Spleen (tissue), 11 donors: ENCODE measurements at regions not wholly inside any gene's neighbourhood (a gene's known extent, or its start where the extent isn't known, plus 50 kb on each side); places are given as distances from the start of the nearest gene placed in this dataset.
A peak's percentile ranks its signal among the peaks of the same experiment; 100 is the strongest.

ENCODE experiments used
- DNase-seq: peaks from one replicate; pipeline ENCODE4 v3.0.0-alpha.2; 2020
- H3K27ac ChIP-seq, 8 donors: fragments of 200-600 bp; sonication (generic) in 7 of 8; 1 replicate in 4 of 8; 2 replicates in 4 of 8; pipeline versions ENCODE4 v1.5.0 to v1.8.0; 2016 to 2021; ENCODE audit warnings: inconsistent platforms in 4 of 8, mild to moderate bottlenecking in 4 of 8, moderate library complexity in 1 of 8
- H3K27me3 ChIP-seq, 7 donors: fragments of 200-600 bp; sonication (generic) in 6 of 7; replicated peaks in 1 of 7; 1 replicate in 4 of 7; 2 replicates in 3 of 7; pipeline versions ENCODE4 v1.5.0 to v1.8.0; 2016 to 2021; ENCODE audit warnings: inconsistent platforms in 3 of 7, mild to moderate bottlenecking in 1 of 7
- H3K36me3 ChIP-seq, 6 donors: fragments of 200-600 bp; sonication (generic) in 5 of 6; 1 replicate in 4 of 6; 2 replicates in 2 of 6; pipeline versions ENCODE4 v1.5.0 to v1.8.0; 2016 to 2021; ENCODE audit warnings: inconsistent platforms in 2 of 6
- H3K4me1 ChIP-seq, 6 donors: fragments of 200-600 bp; sonication (generic) in 5 of 6; 1 replicate in 3 of 6; 2 replicates in 3 of 6; pipeline versions ENCODE4 v1.5.0 to v1.8.0; 2016 to 2021; ENCODE audit warnings: inconsistent platforms in 3 of 6
- H3K4me3 ChIP-seq, 8 donors: fragments of 200-600 bp; sonication (generic) in 7 of 8; 1 replicate in 4 of 8; 2 replicates in 4 of 8; pipeline versions ENCODE4 v1.5.0 to v1.8.0; 2016 to 2021; ENCODE audit warnings: inconsistent platforms in 4 of 8, mild to moderate bottlenecking in 4 of 8, moderate library complexity in 2 of 8
- H3K9me3 ChIP-seq, 8 donors: fragments of 200-600 bp; sonication (generic) in 7 of 8; 1 replicate in 4 of 8; 2 replicates in 4 of 8; pipeline versions ENCODE4 v1.5.0 to v1.8.0; 2016 to 2021; ENCODE audit warnings: inconsistent platforms in 4 of 8
- CTCF ChIP-seq, 11 experiments: fragments of 200-600 bp in 7 of 11; fragments of 450-650 bp in 4 of 11; sonication (generic) in 4 of 11; IDR thresholded peaks in 8 of 11; conservative IDR thresholded peaks in 3 of 11; 1 replicate in 7 of 11; 2 replicates in 4 of 11; pipeline versions ENCODE4 v1.4.0 to v1.8.0; 2016 to 2021; ENCODE audit warnings: antibody characterized with exemption in 11 of 11, inconsistent platforms in 4 of 11, mild to moderate bottlenecking in 1 of 11
- POLR2A ChIP-seq, 3 donors: fragments of 450-650 bp; IDR thresholded peaks; one replicate each; pipeline ENCODE4 v1.5.1; 2017; ENCODE audit warnings: antibody characterized with exemption in 3 of 3, mild to moderate bottlenecking in 1 of 3
- POLR2AphosphoS5 ChIP-seq, 3 donors: sonication (generic); formaldehyde crosslinking; IDR thresholded peaks; one replicate each; pipeline ENCODE4 v1.5.1; 2017; ENCODE audit warnings: antibody characterized with exemption in 3 of 3
- WGBS, 5 donors: extraction: QIAGEN DNeasy Blood & Tissue Kit in 3 of 5; methylation state at CpG; one replicate each; pipeline versions ENCODE4 v1.1.5 to v1.1.7; 2013 to 2018; 5-methylcytosine and 5-hydroxymethylcytosine counted together
- intact Hi-C: fragments of 100-400 bp; cut with DNase I; formaldehyde crosslinking; loops from one replicate; pipeline ENCODE4 v1.15.0; 2023; ENCODE audit warnings: low total_unique reads
- donor health status: healthy with polysubstance abuse.
- donor health status: DM: no; HTN: no; CAD: no; lungs with moderate emphysema.
- donor health status: DM: no; HTN: no; CAD: no.
- donor health status: Bipolar disorder and iron deficiency.
- donor health status: healthy.
- donor health status: DM: no; HTN: no; CAD: no.
- donor health status: DM: yes; HTN: yes; CAD: no.

- WGBS, 5 donors, result 25 to 39% (median 28%) methylated on average over 9 of the region's 9 CpGs
- Histone ChIP-seq H3K27me3 (no peaks in the 10 kb centered on the region), H3K4me1 (peaks cover 0 to 25% (median 8%) of the 10 kb centered on the region in 6 donors), H3K27ac (peak overlapping the region in 4 of 8 donors; percentile 19 to 52 (median 38)), H3K9me3 (no peaks in the 10 kb centered on the region), H3K36me3 (no peaks in the 10 kb centered on the region), H3K4me3 (peak overlapping the region in 1 of 8 donors; percentile 9)
- TF ChIP-seq POLR2A (IDR thresholded peaks at IDR 0.05) (no peak), CTCF (IDR thresholded peaks at IDR 0.05 in 8 of 11, conservative IDR thresholded peaks at IDR 0.05 in 3 of 11) (peak in 10 of 11 experiments; percentile 47 to 79 (median 65)), POLR2AphosphoS5 (IDR thresholded peaks at IDR 0.05) (peak in 1 of 3 donors; percentile 28)
- no peak for DNase-seq
- intact Hi-C loops, result no loop called here
Measured at GRCh38 chr2:177332026-177332991, 60.3 kb upstream of the AGPS start.

GRCh38 chr2:177332992-177333388 is 59.6 kb upstream of the AGPS start:
- Histone ChIP-seq H3K36me3 (peaks cover 0 to 5% (median 0%) of the 10 kb centered on the region in 6 donors), H3K4me1 (peaks cover 0 to 25% (median 8%) of the 10 kb centered on the region in 6 donors), H3K9me3 (no peaks in the 10 kb centered on the region), H3K27ac (peak overlapping the region in 4 of 8 donors; percentile 19 to 52 (median 38)), H3K4me3 (no peak overlapping the region), H3K27me3 (no peaks in the 10 kb centered on the region)
- WGBS, 5 donors, result 71 to 78% (median 75%) methylated on average over 5 of the region's 5 CpGs
- TF ChIP-seq CTCF (IDR thresholded peaks at IDR 0.05 in 8 of 11, conservative IDR thresholded peaks at IDR 0.05 in 3 of 11), result no peak
- TF ChIP-seq POLR2AphosphoS5 (IDR thresholded peaks at IDR 0.05), result no peak
- no peak for TF ChIP-seq POLR2A (IDR thresholded peaks at IDR 0.05)
- no peak for DNase-seq
- intact Hi-C loops, result no loop called here

GRCh38 chr2:177334940-177335543 is 57.5 kb upstream of the AGPS start:
- DNase-seq, result no peak
- Histone ChIP-seq H3K9me3 (no peaks in the 10 kb centered on the region), H3K36me3 (peaks cover 0 to 6% (median 0%) of the 10 kb centered on the region in 6 donors), H3K4me3 (no peak overlapping the region), H3K4me1 (peaks cover 0 to 25% (median 8%) of the 10 kb centered on the region in 6 donors), H3K27me3 (no peaks in the 10 kb centered on the region), H3K27ac (no peak overlapping the region)
- TF ChIP-seq CTCF (IDR thresholded peaks at IDR 0.05 in 8 of 11, conservative IDR thresholded peaks at IDR 0.05 in 3 of 11) (peak; percentile 56 to 94 (median 87)), POLR2AphosphoS5 (IDR thresholded peaks at IDR 0.05) (no peak), POLR2A (IDR thresholded peaks at IDR 0.05) (no peak)
- intact Hi-C loops, result no loop called here
- WGBS, 5 donors, result 36 to 42% (median 36%) methylated on average over 2 of the region's 2 CpGs
